A673 (cell line): ENCODE measurements at regions not wholly inside any gene's neighbourhood (a gene's known extent, or its start where the extent isn't known, plus 50 kb on each side); places are given as distances from the start of the nearest gene placed in this dataset.

Source experiments
- CTCF ChIP-seq: fragments of 300-800, 200-600 bp; sonication (generic); conservative IDR thresholded peaks from 2 replicates; pipeline ENCODE4 v1.5.1; 2017; ENCODE audit warnings: low read depth, mild to moderate bottlenecking, antibody characterized with exemption, low read length, moderate library complexity, mixed read lengths
- EZH2 ChIP-seq: fragments of 200-600 bp; sonication (generic); IDR thresholded peaks from 2 replicates; pipeline ENCODE4 v1.6.1; 2017; ENCODE audit warnings: borderline replicate concordance, low read depth, mild to moderate bottlenecking, mixed read lengths, antibody characterized with exemption, low read length; ENCODE audit not compliant: poor library complexity, severe bottlenecking

GRCh38 chr5:158147227-158147626 lies 288.3 kb upstream of the CLINT1 start:
- TF ChIP-seq CTCF: no peak
- no peak for TF ChIP-seq EZH2
